GM12878 (cell line): ENCODE measurements at regions not wholly inside any gene's neighbourhood (a gene's known extent, or its start where the extent isn't known, plus 50 kb on each side); places are given as distances from the start of the nearest gene placed in this dataset. TPM values are rescaled to one million over a fixed set of nuclear protein-coding genes. Genes with fewer than 3 reads are reported as not detected.

Source experiments
- CEBPZ ChIP-seq: fragments of 150-350 bp; IDR thresholded peaks from 2 replicates; pipeline ENCODE4 v1.6.1; 2016; ENCODE audit warnings: low read depth, low read length
- ELK1 ChIP-seq: IDR thresholded peaks from 2 replicates; pipeline ENCODE4 v1.6.1; 2012; ENCODE audit warnings: low read depth, low read length, improper control_type of control experiment
- ESRRA ChIP-seq: IDR thresholded peaks from 2 replicates; pipeline ENCODE4 v1.6.1; 2012; ENCODE audit warnings: mild to moderate bottlenecking, low read length, improper control_type of control experiment
- HDAC6 ChIP-seq: fragments of 200-600 bp; sonication (generic); IDR thresholded peaks from one replicate; pipeline ENCODE4 v1.8.0; 2017; ENCODE audit warnings: antibody characterized with exemption; ENCODE audit not compliant: unreplicated experiment
- HSF1 ChIP-seq: fragments of 150-350 bp; IDR thresholded peaks from 2 replicates; pipeline ENCODE4 v1.6.1; 2014; ENCODE audit warnings: mild to moderate bottlenecking, low read depth, low read length
- NR2C2 ChIP-seq: IDR thresholded peaks from 2 replicates; pipeline ENCODE4 v1.6.1; 2011; ENCODE audit warnings: borderline replicate concordance, low read depth; ENCODE audit not compliant: control insufficient read depth, insufficient read length
- YY1 ChIP-seq: IDR thresholded peaks from 2 replicates; pipeline ENCODE4 v1.6.1; 2011; ENCODE audit warnings: low read depth, mild to moderate bottlenecking, low read length
- ZBED1 ChIP-seq: IDR thresholded peaks from 2 replicates; pipeline ENCODE4 v1.6.1; 2016; ENCODE audit warnings: borderline replicate concordance
- ZBTB40 ChIP-seq: fragments of 450-650 bp; IDR thresholded peaks from 2 replicates; pipeline ENCODE4 v1.6.1; 2016; ENCODE audit warnings: mild to moderate bottlenecking, moderate library complexity, borderline replicate concordance
- ZZZ3 ChIP-seq: IDR thresholded peaks from 2 replicates; pipeline ENCODE4 v1.6.1; 2011; ENCODE audit warnings: low read depth; ENCODE audit not compliant: control insufficient read depth, insufficient read length
- small RNA-seq: library from RNA; depleted of rRNA; stranded (forward); fragments of <200 nt; gene quantifications from one replicate; pipeline ENCODE3, GENCODE V24; 2014

GRCh38 chr21:27017246-27017645 is 50.4 kb upstream of the ADAMTS5 start (continued):
- no peak for TF ChIP-seq ZBTB40
- no peak for TF ChIP-seq ESRRA
- TF ChIP-seq HSF1, result no peak
- no peak for TF ChIP-seq HDAC6
- no peak for TF ChIP-seq CEBPZ
- no peak for TF ChIP-seq ELK1
- TF ChIP-seq YY1, result no peak
- no peak for TF ChIP-seq NR2C2
- no peak for TF ChIP-seq ZZZ3
- no peak for TF ChIP-seq ZBED1

Small RNAs in the stretch of these regions (small RNA-seq; reads per million reads assigned to genes)
- gene NCSTNP1 (not detected), gene RF00026 (not detected)
